AG10803 (cell line): ENCODE measurements at regions not wholly inside any gene's neighbourhood (a gene's known extent, or its start where the extent isn't known, plus 50 kb on each side); places are given as distances from the start of the nearest gene placed in this dataset.
A peak's percentile ranks its signal among the peaks of the same experiment; 100 is the strongest.

Experiments used
- DNase-seq: peaks from one replicate; pipeline ENCODE4 v3.0.0; 2010; ENCODE audit warnings: low read depth
- H3K4me3 ChIP-seq: 2 replicates; pipeline ENCODE4 v1.5.1; 2011; ENCODE audit warnings: mild to moderate bottlenecking, low read length, control low read depth
- TF ChIP-seq, protein P1 (sequence below): conservative IDR thresholded peaks from 2 replicates; pipeline ENCODE4 v1.5.1; 2011; ENCODE audit warnings: mild to moderate bottlenecking, low read length, control low read depth, inconsistent platforms

DNA sequence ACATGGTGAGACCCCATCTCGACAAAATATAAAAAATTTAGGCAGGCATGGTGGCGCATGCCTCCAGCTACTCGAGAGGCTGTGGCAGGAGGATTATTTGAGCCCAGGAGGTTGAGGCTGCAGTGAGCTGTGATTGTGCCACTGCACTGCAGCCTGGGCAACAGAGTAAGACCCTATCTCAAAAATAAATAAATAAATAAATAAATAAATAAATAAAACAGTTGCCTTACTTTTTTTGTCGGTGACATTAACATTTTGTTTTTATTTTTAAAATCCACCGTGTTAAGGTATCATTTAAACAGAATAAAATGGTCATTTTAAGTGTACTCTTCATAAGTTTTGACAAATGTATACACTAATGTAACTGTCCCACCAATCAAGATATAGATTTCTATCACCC lies 57.0 kb downstream of the RASL11A start:
- no peak for DNase-seq
- no peak overlapping the region for H3K4me3 ChIP-seq
- TF ChIP-seq, protein P1, sequence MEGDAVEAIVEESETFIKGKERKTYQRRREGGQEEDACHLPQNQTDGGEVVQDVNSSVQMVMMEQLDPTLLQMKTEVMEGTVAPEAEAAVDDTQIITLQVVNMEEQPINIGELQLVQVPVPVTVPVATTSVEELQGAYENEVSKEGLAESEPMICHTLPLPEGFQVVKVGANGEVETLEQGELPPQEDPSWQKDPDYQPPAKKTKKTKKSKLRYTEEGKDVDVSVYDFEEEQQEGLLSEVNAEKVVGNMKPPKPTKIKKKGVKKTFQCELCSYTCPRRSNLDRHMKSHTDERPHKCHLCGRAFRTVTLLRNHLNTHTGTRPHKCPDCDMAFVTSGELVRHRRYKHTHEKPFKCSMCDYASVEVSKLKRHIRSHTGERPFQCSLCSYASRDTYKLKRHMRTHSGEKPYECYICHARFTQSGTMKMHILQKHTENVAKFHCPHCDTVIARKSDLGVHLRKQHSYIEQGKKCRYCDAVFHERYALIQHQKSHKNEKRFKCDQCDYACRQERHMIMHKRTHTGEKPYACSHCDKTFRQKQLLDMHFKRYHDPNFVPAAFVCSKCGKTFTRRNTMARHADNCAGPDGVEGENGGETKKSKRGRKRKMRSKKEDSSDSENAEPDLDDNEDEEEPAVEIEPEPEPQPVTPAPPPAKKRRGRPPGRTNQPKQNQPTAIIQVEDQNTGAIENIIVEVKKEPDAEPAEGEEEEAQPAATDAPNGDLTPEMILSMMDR, result no peak

DNA sequence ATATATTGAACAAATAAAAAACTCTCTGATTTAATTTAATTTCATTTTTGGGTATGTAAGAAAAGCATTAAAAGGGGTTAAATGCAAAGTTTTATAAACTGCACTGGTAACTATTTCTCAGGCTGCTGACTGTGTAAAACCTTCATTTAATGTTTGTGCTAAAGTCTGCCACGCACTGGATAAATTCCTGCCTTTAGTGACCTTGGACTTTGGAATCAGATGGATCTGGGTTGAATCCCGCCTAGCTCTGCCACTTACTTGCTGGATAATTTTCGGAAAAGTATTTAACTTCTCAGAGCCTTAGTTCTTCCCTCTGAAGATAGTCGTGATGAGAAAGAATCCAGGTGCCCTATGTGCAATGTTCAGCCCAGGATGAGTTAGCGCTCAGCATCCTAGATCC lies 58.6 kb downstream of the RASL11A start:
- H3K4me3 ChIP-seq, result no peak overlapping the region
- TF ChIP-seq, protein P1, result no peak
- no peak for DNase-seq

DNA sequence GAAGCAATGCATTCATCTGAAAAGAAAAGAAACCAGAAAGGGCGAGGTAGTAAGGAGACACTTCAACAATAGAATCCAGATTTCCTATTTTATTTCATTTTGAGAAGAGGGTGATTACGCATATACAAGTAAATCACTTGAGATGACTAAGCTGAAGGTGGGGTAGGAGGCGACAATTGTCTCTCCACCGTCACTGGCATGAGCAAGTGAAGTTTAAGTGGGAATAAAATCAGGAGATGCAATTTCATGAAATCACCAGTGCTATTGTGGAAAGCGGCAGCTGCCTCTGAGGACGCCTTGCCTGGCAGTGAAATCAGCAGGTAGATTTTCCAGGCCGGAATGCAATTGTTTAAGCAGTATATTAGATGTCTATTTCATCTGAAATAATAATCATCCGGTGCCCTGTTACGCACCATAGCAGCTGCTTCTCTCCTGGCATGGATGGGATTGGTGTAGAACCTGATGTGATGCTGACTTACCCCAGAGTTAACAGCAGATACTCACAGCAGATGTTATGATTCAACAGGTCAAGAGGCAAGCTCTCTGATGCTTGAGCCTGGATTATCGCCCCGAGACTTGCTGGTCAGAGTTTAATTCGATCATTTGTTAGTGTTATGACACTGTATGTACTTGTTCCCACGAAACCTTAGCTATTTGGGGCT lies 64.3 kb downstream of the RASL11A start:
- H3K4me3 ChIP-seq, result no peak overlapping the region
- TF ChIP-seq, protein P1, result no peak
- no peak for DNase-seq

DNA sequence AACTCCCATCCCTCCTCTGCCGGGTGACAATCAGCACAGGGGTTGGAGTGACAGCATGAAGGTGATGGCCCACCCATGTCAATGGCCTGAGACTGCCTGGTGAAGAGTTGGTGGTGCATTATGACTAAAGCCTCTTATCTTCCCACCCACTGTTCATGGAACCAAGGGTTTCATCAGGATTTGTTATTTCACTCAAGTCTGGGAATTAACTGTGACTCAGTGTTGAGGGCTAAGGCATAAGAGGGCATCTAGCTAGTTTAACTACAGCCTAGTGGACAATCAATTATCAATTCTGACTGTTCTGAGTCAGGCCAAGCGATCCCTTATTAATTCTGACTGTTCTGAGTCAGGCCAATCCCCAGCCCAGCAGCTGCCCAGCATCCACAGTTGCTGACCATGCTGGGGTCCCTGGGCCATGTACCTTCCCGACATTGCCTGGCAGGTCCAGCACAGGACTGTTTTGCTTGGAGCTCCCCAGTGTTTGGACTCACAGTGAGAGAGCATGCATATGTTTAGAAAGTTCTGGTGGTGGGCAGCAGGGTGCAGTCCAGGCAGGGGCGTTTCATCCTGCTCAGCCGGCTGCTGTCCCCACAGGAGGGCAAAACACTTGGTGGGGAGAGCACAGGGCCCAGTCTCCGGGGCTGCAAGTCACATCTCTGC lies 65.5 kb downstream of the RASL11A start:
- TF ChIP-seq, protein P1, result no peak
- no peak overlapping the region for H3K4me3 ChIP-seq
- DNase-seq, result no peak

DNA sequence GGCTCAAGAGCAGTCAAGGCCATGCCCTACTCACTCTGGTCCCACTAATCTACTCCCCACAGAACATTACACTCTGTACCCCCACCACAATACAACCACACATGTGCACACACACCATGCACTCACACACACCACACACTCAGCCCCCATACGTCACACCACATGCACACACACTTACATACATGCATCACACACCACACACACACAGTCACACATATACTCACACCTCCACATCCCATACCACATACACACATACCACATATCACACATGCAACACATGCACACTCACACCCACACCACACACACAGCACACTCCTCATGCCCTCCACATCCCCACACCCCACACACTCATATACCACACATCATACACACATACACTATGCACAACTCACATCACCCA lies 67.6 kb downstream of the RASL11A start:
- TF ChIP-seq, protein P1, result no peak
- no peak overlapping the region for H3K4me3 ChIP-seq
- no peak for DNase-seq

DNA sequence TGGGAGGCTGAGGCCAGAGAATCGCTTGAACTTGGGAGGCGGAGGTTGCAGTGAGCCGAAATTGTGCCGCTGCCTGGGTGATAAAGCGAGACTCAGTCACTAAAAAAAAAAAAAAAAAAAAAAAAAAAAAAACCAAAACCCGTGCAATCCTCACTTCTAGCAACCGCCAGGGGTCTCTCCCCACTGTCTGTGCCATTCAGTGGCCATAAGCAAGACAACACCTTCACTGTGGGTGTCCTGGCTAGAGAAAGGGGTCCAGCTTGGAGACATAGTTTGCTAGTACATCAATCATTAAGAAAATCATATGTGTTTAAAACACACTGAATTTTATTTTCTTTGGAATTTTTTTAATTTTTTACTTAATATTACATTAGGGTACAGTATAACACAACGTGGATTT lies 68.2 kb downstream of the RASL11A start:
- DNase-seq, result no peak
- H3K4me3 ChIP-seq, result no peak overlapping the region
- TF ChIP-seq, protein P1, result peak; percentile 29; the same call in 1 of the 2 replicates

DNA sequence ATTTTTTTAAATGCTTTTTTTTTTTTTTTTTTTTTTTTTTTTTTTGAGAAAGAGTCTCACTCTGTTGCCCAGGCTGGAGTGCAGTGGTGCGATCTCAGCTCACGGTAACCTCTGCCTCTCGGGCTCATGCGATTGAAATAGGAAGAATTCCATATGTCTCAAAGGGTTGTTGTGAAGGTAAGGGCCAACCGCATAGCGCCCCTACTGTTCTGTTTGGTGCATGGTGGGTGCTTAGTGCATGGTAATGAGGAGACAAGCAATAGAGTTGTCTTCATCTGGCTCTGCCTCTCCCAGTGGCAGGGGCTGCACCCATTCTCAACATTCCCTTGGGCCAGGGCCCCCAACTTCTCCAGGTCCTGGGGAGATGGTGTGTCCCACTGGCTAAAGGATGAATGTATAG lies 68.7 kb downstream of the RASL11A start:
- no peak overlapping the region for H3K4me3 ChIP-seq
- peak; percentile 35 for DNase-seq
- TF ChIP-seq, protein P1, result peak; percentile 66
